T47D (cell line): ENCODE measurements at regions not wholly inside any gene's neighbourhood (a gene's known extent, or its start where the extent isn't known, plus 50 kb on each side); places are given as distances from the start of the nearest gene placed in this dataset.

Source experiments
- DNase-seq, 2 experiments: peaks; one replicate each; pipeline versions ENCODE4 v3.0.0 to v3.0.0-alpha.2; 2011 to 2012; ENCODE audit warnings: low read depth in 1 of 2, low spot score in 1 of 2
- JUND ChIP-seq: IDR thresholded peaks from 2 replicates; pipeline ENCODE4 v1.6.1; 2012; ENCODE audit warnings: low read depth
- in situ Hi-C: cut with HindIII; loops from 2 replicates; pipeline ENCODE4 v1.10.0; 2016; ENCODE audit warnings: low sequenced_read_pairs, low pct_unique_long_range_greater_than_20kb

GRCh38 chr2:70369082-70369481 lies 67.2 kb upstream of the FAM136A start:
- no peak for TF ChIP-seq JUND
- in situ Hi-C loops: no loop called here
- DNase-seq: no peak

GRCh38 chr2:70368545-70368944 lies 66.7 kb upstream of the FAM136A start:
- no peak for TF ChIP-seq JUND
- in situ Hi-C loops: no loop called here
- DNase-seq: no peak

- peak in 1 of 2 experiments; percentile 20 for DNase-seq
- no peak for TF ChIP-seq JUND
Measured at GRCh38 chr2:70367722-70368323, 66.0 kb upstream of the FAM136A start.

GRCh38 chr2:70362661-70363060 lies 60.8 kb upstream of the FAM136A start:
- in situ Hi-C loops: no loop called here
- DNase-seq: no peak
- TF ChIP-seq JUND: no peak

More at GRCh38 chr2:70367722-70368323, 66.0 kb upstream of the FAM136A start:
- in situ Hi-C loops: no loop called here

GRCh38 chr2:70360661-70361270 lies 58.9 kb upstream of the FAM136A start:
- TF ChIP-seq JUND: no peak
- in situ Hi-C loops: no loop called here
- no peak for DNase-seq

- DNase-seq: no peak
- in situ Hi-C loops: no loop called here
- no peak for TF ChIP-seq JUND
Measured at GRCh38 chr2:70357684-70358071, 55.8 kb upstream of the FAM136A start.

GRCh38 chr2:70356941-70357683 lies 55.2 kb upstream of the FAM136A start:
- no peak for TF ChIP-seq JUND
- no peak for DNase-seq
- in situ Hi-C loops: no loop called here

- in situ Hi-C loops: no loop called here
- DNase-seq: no peak
- no peak for TF ChIP-seq JUND
Measured at GRCh38 chr2:70354264-70354949, 52.5 kb upstream of the FAM136A start.
